ENCODE measurements at regions not wholly inside any gene's neighbourhood (a gene's known extent, or its start where the extent isn't known, plus 50 kb on each side); places are given as distances from the start of the nearest gene placed in this dataset.

GRCh38 chr4:166527500-166527899 lies 654.5 kb downstream of the TLL1 start:
- TF ChIP-seq POLR2AphosphoS2 (conservative IDR thresholded peaks at IDR 0.05; ENCODE audit: low read length) (no peak), TP53 (CRISPR knock-in tag; IDR thresholded peaks at IDR 0.05) (no peak), KDM1A (IDR thresholded peaks at IDR 0.05; ENCODE audit: low read depth) (no peak), CTCF (IDR thresholded peaks at IDR 0.05) (no peak), RCOR1 (IDR thresholded peaks at IDR 0.05; ENCODE audit: low read depth, low read length) (no peak)
